ENCODE measurements at regions not wholly inside any gene's neighbourhood (a gene's known extent, or its start where the extent isn't known, plus 50 kb on each side); places are given as distances from the start of the nearest gene placed in this dataset.

GRCh38 chr5:112529525-112529924 lies 110.4 kb upstream of the EPB41L4A start:
- TF ChIP-seq POLR2A (IDR thresholded peaks at IDR 0.05; ENCODE audit: low read length) (no peak), GATA1 (IDR thresholded peaks at IDR 0.05; ENCODE audit: low read depth, low read length) (no peak)

Measured in erythroblast (primary cell).